Chondrocyte (in vitro differentiated cells): ENCODE measurements at regions not wholly inside any gene's neighbourhood (a gene's known extent, or its start where the extent isn't known, plus 50 kb on each side); places are given as distances from the start of the nearest gene placed in this dataset.

Experiments used
- DNase-seq: peaks from one replicate; pipeline ENCODE4 v3.0.0; 2021; ENCODE audit warnings: mixed read lengths, low spot score
- H3K27ac Mint-ChIP-seq: one replicate; pipeline ENCODE4 v1.8.0; 2021; ENCODE audit warnings: mild to moderate bottlenecking, moderate library complexity, mixed read lengths; ENCODE audit not compliant: unreplicated experiment
- H3K27me3 Mint-ChIP-seq: 2 replicates; pipeline ENCODE4 v1.8.0; 2021; ENCODE audit warnings: low read depth, mixed read lengths
- H3K36me3 Mint-ChIP-seq: 2 replicates; pipeline ENCODE4 v1.8.0; 2021; ENCODE audit warnings: low read depth, mixed read lengths
- H3K4me1 Mint-ChIP-seq: 2 replicates; pipeline ENCODE4 v1.8.0; 2021; ENCODE audit warnings: low read depth, mild to moderate bottlenecking, mixed read lengths
- H3K4me3 Mint-ChIP-seq: one replicate; pipeline ENCODE4 v1.8.0; 2021; ENCODE audit warnings: mild to moderate bottlenecking, moderate library complexity, mixed read lengths; ENCODE audit not compliant: unreplicated experiment
- H3K9me3 Mint-ChIP-seq: 2 replicates; pipeline ENCODE4 v1.8.0; 2021; ENCODE audit warnings: low read depth, mixed read lengths
- TF ChIP-seq, protein P1 (sequence below): fragments of 200-600 bp; sonication (generic); IDR thresholded peaks from 2 replicates; pipeline ENCODE4 v1.5.0; 2021; ENCODE audit warnings: antibody characterized with exemption, mild to moderate bottlenecking, moderate library complexity

DNA sequence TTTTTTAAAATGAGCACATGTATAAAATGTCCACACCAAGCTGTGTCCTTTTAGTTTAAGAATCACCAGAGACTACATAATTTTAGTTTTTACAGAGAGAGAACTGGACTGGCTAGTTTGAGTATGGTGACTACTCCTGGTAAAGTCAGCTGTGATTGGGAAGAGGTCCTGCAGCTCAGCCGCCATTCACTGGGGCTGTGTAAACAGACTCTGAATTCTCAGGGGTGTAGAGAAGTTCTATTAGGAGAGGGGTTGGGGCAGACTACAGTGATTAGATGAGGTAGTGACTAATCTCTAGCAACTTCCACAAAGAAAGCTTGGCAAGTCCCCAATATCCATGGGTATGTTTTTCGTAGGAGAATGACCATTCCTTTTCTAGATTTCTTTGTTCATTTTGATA lies 341.2 kb upstream of the MAP3K7 start:
- TF ChIP-seq, protein P1, sequence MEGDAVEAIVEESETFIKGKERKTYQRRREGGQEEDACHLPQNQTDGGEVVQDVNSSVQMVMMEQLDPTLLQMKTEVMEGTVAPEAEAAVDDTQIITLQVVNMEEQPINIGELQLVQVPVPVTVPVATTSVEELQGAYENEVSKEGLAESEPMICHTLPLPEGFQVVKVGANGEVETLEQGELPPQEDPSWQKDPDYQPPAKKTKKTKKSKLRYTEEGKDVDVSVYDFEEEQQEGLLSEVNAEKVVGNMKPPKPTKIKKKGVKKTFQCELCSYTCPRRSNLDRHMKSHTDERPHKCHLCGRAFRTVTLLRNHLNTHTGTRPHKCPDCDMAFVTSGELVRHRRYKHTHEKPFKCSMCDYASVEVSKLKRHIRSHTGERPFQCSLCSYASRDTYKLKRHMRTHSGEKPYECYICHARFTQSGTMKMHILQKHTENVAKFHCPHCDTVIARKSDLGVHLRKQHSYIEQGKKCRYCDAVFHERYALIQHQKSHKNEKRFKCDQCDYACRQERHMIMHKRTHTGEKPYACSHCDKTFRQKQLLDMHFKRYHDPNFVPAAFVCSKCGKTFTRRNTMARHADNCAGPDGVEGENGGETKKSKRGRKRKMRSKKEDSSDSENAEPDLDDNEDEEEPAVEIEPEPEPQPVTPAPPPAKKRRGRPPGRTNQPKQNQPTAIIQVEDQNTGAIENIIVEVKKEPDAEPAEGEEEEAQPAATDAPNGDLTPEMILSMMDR, result no peak
- Mint-ChIP-seq H3K4me1 (peaks cover 5% of the 10 kb centered on the region), H3K36me3 (no peaks in the 10 kb centered on the region), H3K27me3 (peaks cover 9% of the 10 kb centered on the region), H3K9me3 (no peaks in the 10 kb centered on the region), H3K4me3 (no peak overlapping the region), H3K27ac (no peak overlapping the region)
- DNase-seq, result no peak

GRCh38 chr6:90925726-90926125 lies 338.9 kb upstream of the MAP3K7 start:
- no peak overlapping the region for H3K27ac Mint-ChIP-seq
- TF ChIP-seq, protein P1, result no peak

GRCh38 chr6:90922325-90922724 lies 335.5 kb upstream of the MAP3K7 start:
- H3K4me1 Mint-ChIP-seq, result no peaks in the 10 kb centered on the region
- TF ChIP-seq, protein P1, result no peak
- H3K27ac Mint-ChIP-seq, result no peak overlapping the region
- no peak for DNase-seq
- no peaks in the 10 kb centered on the region for H3K36me3 Mint-ChIP-seq
- H3K9me3 Mint-ChIP-seq, result peaks cover 3% of the 10 kb centered on the region
- no peak overlapping the region for H3K4me3 Mint-ChIP-seq
- peaks cover 2% of the 10 kb centered on the region for H3K27me3 Mint-ChIP-seq

More at GRCh38 chr6:90925726-90926125, 338.9 kb upstream of the MAP3K7 start:
- H3K4me3 Mint-ChIP-seq, result no peak overlapping the region
- H3K36me3 Mint-ChIP-seq, result no peaks in the 10 kb centered on the region
- H3K27me3 Mint-ChIP-seq, result peaks cover 3% of the 10 kb centered on the region
- peaks cover 5% of the 10 kb centered on the region for H3K4me1 Mint-ChIP-seq
- peaks cover 3% of the 10 kb centered on the region for H3K9me3 Mint-ChIP-seq
- DNase-seq, result no peak

DNA sequence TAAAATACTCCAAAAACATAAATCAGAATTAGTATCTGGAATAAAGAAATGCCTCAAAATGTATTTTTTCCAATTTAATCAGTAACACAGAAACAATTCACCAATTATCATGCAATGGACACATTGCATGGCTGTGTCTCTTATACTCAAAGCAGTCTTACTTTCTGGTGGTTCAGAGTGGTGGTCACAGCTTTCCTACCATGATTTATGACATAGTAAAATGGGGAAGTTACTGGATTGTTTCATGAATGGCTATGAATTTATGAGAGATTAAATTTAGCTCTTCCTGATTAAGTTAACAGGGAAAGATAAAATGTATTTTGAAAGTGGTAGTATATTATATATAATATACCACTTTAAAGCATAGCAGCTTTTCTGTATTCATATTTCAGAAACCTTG lies 331.5 kb upstream of the MAP3K7 start:
- no peak overlapping the region for H3K4me3 Mint-ChIP-seq
- TF ChIP-seq, protein P1, result no peak
- no peaks in the 10 kb centered on the region for H3K36me3 Mint-ChIP-seq
- no peak overlapping the region for H3K27ac Mint-ChIP-seq
- no peaks in the 10 kb centered on the region for H3K4me1 Mint-ChIP-seq
- H3K9me3 Mint-ChIP-seq, result peaks cover 3% of the 10 kb centered on the region
- peaks cover 4% of the 10 kb centered on the region for H3K27me3 Mint-ChIP-seq
- no peak for DNase-seq

DNA sequence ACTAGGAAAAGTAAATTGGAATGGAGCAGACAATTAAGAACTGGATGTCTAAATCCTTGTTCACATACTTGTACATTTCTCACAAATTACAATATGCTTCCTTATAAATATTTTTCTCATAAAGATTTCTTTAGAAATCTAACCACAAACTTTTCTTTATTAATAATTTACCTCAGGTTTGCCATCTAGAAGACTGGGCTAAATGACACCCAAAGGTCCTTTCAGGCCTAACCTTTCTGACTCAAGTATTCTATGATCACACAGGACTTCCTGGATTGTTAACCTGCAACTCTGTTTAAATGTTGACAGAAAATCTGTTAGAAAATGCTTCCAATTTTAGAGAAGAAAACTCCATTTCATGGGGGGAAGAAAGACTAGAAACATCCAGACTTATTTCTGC lies 330.5 kb upstream of the MAP3K7 start:
- no peak overlapping the region for H3K27ac Mint-ChIP-seq
- TF ChIP-seq, protein P1, result no peak
- no peak overlapping the region for H3K4me3 Mint-ChIP-seq
- peaks cover 3% of the 10 kb centered on the region for H3K9me3 Mint-ChIP-seq
- H3K4me1 Mint-ChIP-seq, result no peaks in the 10 kb centered on the region
- peaks cover 4% of the 10 kb centered on the region for H3K27me3 Mint-ChIP-seq
- DNase-seq, result no peak
- no peaks in the 10 kb centered on the region for H3K36me3 Mint-ChIP-seq
